ENCODE measurements at regions not wholly inside any gene's neighbourhood (a gene's known extent, or its start where the extent isn't known, plus 50 kb on each side); places are given as distances from the start of the nearest gene placed in this dataset.

DNA sequence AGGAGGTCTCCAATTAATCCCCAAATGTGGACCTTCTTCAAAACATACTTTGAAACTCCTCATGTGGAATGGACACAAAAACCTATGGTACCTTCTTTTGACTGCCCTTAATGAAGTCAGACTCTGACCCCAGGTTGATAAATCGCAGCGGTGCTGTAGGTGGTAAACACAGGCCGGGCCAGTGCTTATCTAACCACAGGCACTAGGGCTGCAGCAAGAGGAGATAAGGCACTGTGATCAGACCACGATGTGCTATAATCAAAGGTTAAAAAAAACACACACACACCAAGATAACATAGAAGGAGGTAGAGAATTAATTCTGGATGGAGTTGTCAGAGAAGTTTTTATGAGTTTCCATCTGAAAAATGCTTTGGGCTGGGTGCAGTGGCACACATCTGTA, 52.3 kb upstream of the SIPA1L2 start:
- Mint-ChIP-seq H3K9me3 (ENCODE audit: unreplicated experiment) (no peaks in the 10 kb centered on the region), H3K4me3 (ENCODE audit: unreplicated experiment) (no peak overlapping the region), H3K36me3 (ENCODE audit: insufficient read depth, unreplicated experiment) (no peaks in the 10 kb centered on the region), H3K4me1 (ENCODE audit: insufficient read depth, unreplicated experiment) (peaks cover 21% of the 10 kb centered on the region), H3K27ac (ENCODE audit: low read depth, unreplicated experiment) (no peak overlapping the region), H3K27me3 (ENCODE audit: insufficient read depth, unreplicated experiment) (no peaks in the 10 kb centered on the region)
- ChIA-PET POLR2A (interaction anchor here (0.6 kb wide), 2 partner anchors 425 to 464 kb away, joined by 3 read pairs; no protein-coding TSS in a partner anchor), CTCF (no interaction called here)
- no peak for DNase-seq (ENCODE audit: unreplicated experiment)
- intact Hi-C loops (cut with micrococcal nuclease): no loop called here
- TF ChIP-seq, protein P1, sequence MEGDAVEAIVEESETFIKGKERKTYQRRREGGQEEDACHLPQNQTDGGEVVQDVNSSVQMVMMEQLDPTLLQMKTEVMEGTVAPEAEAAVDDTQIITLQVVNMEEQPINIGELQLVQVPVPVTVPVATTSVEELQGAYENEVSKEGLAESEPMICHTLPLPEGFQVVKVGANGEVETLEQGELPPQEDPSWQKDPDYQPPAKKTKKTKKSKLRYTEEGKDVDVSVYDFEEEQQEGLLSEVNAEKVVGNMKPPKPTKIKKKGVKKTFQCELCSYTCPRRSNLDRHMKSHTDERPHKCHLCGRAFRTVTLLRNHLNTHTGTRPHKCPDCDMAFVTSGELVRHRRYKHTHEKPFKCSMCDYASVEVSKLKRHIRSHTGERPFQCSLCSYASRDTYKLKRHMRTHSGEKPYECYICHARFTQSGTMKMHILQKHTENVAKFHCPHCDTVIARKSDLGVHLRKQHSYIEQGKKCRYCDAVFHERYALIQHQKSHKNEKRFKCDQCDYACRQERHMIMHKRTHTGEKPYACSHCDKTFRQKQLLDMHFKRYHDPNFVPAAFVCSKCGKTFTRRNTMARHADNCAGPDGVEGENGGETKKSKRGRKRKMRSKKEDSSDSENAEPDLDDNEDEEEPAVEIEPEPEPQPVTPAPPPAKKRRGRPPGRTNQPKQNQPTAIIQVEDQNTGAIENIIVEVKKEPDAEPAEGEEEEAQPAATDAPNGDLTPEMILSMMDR (IDR thresholded peaks at IDR 0.05; ENCODE audit: unreplicated experiment): no peak
- BruUV-seq (replicated peaks): no TSS peak

DNA sequence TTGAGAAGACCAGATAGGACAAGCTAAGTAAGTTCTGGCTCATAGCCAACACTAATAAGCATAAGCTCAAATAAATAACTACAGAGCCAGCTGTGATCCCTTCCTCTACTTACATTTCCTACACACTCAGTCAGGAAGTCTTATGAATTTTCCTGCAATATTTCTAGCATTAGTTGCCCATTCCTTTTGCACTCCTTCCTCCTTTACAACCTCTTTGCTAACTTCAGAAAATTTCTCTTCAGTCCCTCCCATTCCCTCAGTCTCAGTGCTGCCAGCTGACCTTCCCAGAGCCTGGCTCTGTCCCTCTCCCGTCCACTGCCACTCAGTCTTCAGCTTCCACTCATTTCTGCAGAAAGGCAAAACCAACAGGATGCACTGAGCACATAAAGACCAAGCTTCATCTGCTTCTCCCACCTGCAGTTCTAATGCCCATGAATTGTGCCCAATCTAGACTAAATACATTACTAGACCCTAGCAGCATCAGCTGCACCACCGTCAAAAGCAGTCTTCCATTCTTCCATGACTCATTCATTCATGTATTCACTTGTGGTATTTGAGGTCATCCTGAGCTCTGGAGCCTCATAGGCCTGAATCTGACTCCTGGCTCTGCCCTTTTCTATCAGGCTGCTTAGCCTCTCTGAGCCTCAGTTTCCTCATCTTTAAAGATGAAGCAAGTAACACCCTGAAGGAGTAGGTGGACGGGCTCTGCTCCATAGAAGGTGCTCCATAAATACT, 54.6 kb upstream of the SIPA1L2 start:
- no peak overlapping the region for H3K27ac Mint-ChIP-seq (ENCODE audit: low read depth, unreplicated experiment)
- intact Hi-C loops (cut with micrococcal nuclease): no loop called here
- ChIA-PET CTCF (interaction anchor here (0.6 to 2.3 kb wide), 6 partner anchors 9 to 108 kb away, joined by 3 to 10 read pairs (median 4); no protein-coding TSS in a partner anchor), POLR2A (interaction anchor here (0.6 to 2.9 kb wide), 5 partner anchors 9 to 267 kb away, joined by 3 to 22 read pairs (median 3); no protein-coding TSS in a partner anchor)
- no peak overlapping the region for H3K4me3 Mint-ChIP-seq (ENCODE audit: unreplicated experiment)
- H3K9me3 Mint-ChIP-seq (ENCODE audit: unreplicated experiment): peaks cover 11% of the 10 kb centered on the region
- no peaks in the 10 kb centered on the region for H3K36me3 Mint-ChIP-seq (ENCODE audit: insufficient read depth, unreplicated experiment)
- no peaks in the 10 kb centered on the region for H3K27me3 Mint-ChIP-seq (ENCODE audit: insufficient read depth, unreplicated experiment)
- TF ChIP-seq, protein P1 (IDR thresholded peaks at IDR 0.05; ENCODE audit: unreplicated experiment): no peak
- BruUV-seq (replicated peaks): no TSS peak
- peaks cover 9% of the 10 kb centered on the region for H3K4me1 Mint-ChIP-seq (ENCODE audit: insufficient read depth, unreplicated experiment)
- DNase-seq (ENCODE audit: unreplicated experiment): peak; percentile 59

DNA sequence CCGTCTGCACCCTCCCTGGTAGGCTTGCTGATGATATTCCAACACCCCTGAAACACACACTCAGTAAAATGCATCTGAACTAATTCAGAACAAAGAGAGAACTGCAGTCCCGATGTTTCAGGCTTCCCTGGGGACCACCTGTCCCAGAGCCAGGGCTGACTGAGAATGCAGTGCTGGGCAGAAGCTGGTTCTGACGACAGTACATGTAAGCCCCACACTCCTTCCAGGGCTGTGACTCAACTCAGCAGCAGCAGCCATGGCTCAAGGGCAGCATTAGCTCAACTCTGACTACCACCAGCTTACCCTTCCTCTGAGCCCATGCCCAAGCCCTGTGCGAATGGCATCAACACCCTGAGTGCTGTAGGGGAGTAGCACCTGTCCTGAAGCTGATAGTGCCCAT, 56.4 kb upstream of the SIPA1L2 start:
- no TSS peak for BruUV-seq (replicated peaks)
- TF ChIP-seq, protein P1 (IDR thresholded peaks at IDR 0.05; ENCODE audit: unreplicated experiment): no peak
- H3K4me1 Mint-ChIP-seq (ENCODE audit: insufficient read depth, unreplicated experiment): peaks cover 9% of the 10 kb centered on the region
- H3K9me3 Mint-ChIP-seq (ENCODE audit: unreplicated experiment): peaks cover 11% of the 10 kb centered on the region
- H3K4me3 Mint-ChIP-seq (ENCODE audit: unreplicated experiment): no peak overlapping the region
- DNase-seq (ENCODE audit: unreplicated experiment): peak; percentile 30
- no peaks in the 10 kb centered on the region for H3K27me3 Mint-ChIP-seq (ENCODE audit: insufficient read depth, unreplicated experiment)
- no peak overlapping the region for H3K27ac Mint-ChIP-seq (ENCODE audit: low read depth, unreplicated experiment)
- ChIA-PET POLR2A (no interaction called here), CTCF (interaction anchor here (0.6 to 1.6 kb wide), 3 partner anchors 11 to 449 kb away, joined by 3 to 5 read pairs (median 3); no protein-coding TSS in a partner anchor)
- H3K36me3 Mint-ChIP-seq (ENCODE audit: insufficient read depth, unreplicated experiment): no peaks in the 10 kb centered on the region
- intact Hi-C loops (cut with micrococcal nuclease): no loop called here

DNA sequence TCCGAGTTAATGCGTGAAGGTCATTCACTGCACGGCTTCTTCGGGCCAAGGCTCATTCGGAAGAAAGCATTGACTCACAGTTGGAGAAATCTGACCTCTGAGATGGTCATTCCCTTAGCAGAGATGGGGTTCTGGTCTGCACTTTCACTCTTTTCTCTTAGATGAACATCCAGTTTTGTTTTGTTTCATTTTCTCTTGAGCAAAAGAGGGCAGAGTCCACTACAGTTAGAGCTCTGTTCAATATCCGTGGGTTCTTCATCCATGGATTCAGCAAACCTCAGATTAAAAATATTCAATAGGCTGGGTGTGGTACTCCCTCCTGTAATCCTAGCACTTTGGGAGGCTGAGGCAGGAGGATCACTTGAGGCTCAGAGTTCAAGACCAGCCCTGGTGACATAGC, 57.4 kb upstream of the SIPA1L2 start:
- no peak for DNase-seq (ENCODE audit: unreplicated experiment)
- ChIA-PET CTCF (no interaction called here), POLR2A (interaction anchor here (0.6 kb wide), 2 partner anchors 16 to 23 kb away, joined by 3 to 4 read pairs; no protein-coding TSS in a partner anchor)
- TF ChIP-seq, protein P1 (IDR thresholded peaks at IDR 0.05; ENCODE audit: unreplicated experiment): no peak
- Mint-ChIP-seq H3K27me3 (ENCODE audit: insufficient read depth, unreplicated experiment) (peaks cover 5% of the 10 kb centered on the region), H3K27ac (ENCODE audit: low read depth, unreplicated experiment) (no peak overlapping the region), H3K9me3 (ENCODE audit: unreplicated experiment) (peaks cover 11% of the 10 kb centered on the region), H3K4me1 (ENCODE audit: insufficient read depth, unreplicated experiment) (peaks cover 9% of the 10 kb centered on the region), H3K4me3 (ENCODE audit: unreplicated experiment) (no peak overlapping the region), H3K36me3 (ENCODE audit: insufficient read depth, unreplicated experiment) (no peaks in the 10 kb centered on the region)
- BruUV-seq (replicated peaks): no TSS peak
- intact Hi-C loops (cut with micrococcal nuclease): no loop called here

All from MCF 10A (cell line).